ENCODE measurements at regions not wholly inside any gene's neighbourhood (a gene's known extent, or its start where the extent isn't known, plus 50 kb on each side); places are given as distances from the start of the nearest gene placed in this dataset.
"Not testable (repeated sequence)": the region's sequence is repeated elsewhere in the genome, so short reads cannot be mapped to it uniquely, and the experiment has no call there.

GRCh38 chr10:78437998-78438906 is 404.6 kb downstream of the RPS24 start:
- Histone ChIP-seq H3K27ac (ENCODE audit: low read depth in 1 of 3, low read length in 2 of 3) (no peak overlapping the region), H3K9me3 (ENCODE audit: control insufficient read depth in 2 of 2, insufficient read depth in 1 of 2, low read depth in 1 of 2, low read length in 1 of 2) (no peaks in the 10 kb centered on the region), H3K4me3 (ENCODE audit: low read depth in 1 of 3, low read length in 3 of 3) (no peak overlapping the region), H3K4me1 (ENCODE audit: control insufficient read depth in 3 of 3, insufficient read depth in 2 of 3, low read depth in 1 of 3, low read length in 2 of 3) (peaks cover 0 to 11% (median 0%) of the 10 kb centered on the region in 3 donors), H3K36me3 (ENCODE audit: control insufficient read depth in 3 of 3, insufficient read depth in 2 of 3, low read depth in 1 of 3, low read length in 3 of 3) (no peaks in the 10 kb centered on the region), H3K27me3 (ENCODE audit: control insufficient read depth in 3 of 3, insufficient read depth in 3 of 3, low read length in 3 of 3) (no peaks in the 10 kb centered on the region)
- DNase-seq (no peak), FAIRE-seq (no peak)
- WGBS, 3 donors: 64 to 69% (median 68%) methylated on average over 9 of the region's 9 CpGs

GRCh38 chr10:78438907-78439809 is 405.5 kb downstream of the RPS24 start:
- H3K27ac ChIP-seq (ENCODE audit: low read depth in 1 of 3, low read length in 2 of 3): no peak overlapping the region
- H3K4me1 ChIP-seq (ENCODE audit: control insufficient read depth in 3 of 3, insufficient read depth in 2 of 3, low read depth in 1 of 3, low read length in 2 of 3): peaks cover 0 to 11% (median 0%) of the 10 kb centered on the region in 3 donors
- no peaks in the 10 kb centered on the region for H3K9me3 ChIP-seq (ENCODE audit: control insufficient read depth in 2 of 2, insufficient read depth in 1 of 2, low read depth in 1 of 2, low read length in 1 of 2)
- no peaks in the 10 kb centered on the region for H3K36me3 ChIP-seq (ENCODE audit: control insufficient read depth in 3 of 3, insufficient read depth in 2 of 3, low read depth in 1 of 3, low read length in 3 of 3)
- FAIRE-seq: no peak
- no peak for DNase-seq
- 77 to 85% (median 84%) methylated on average over 12 of the region's 12 CpGs for WGBS, 3 donors
- no peak overlapping the region for H3K4me3 ChIP-seq (ENCODE audit: low read depth in 1 of 3, low read length in 3 of 3)
- H3K27me3 ChIP-seq (ENCODE audit: control insufficient read depth in 3 of 3, insufficient read depth in 3 of 3, low read length in 3 of 3): no peaks in the 10 kb centered on the region

GRCh38 chr10:78441010-78441409 is 407.3 kb downstream of the RPS24 start:
- FAIRE-seq (no peak), DNase-seq (no peak)
- Histone ChIP-seq H3K27me3 (ENCODE audit: control insufficient read depth in 3 of 3, insufficient read depth in 3 of 3, low read length in 3 of 3) (no peaks in the 10 kb centered on the region), H3K27ac (ENCODE audit: low read depth in 1 of 3, low read length in 2 of 3) (no peak overlapping the region), H3K36me3 (ENCODE audit: control insufficient read depth in 3 of 3, insufficient read depth in 2 of 3, low read depth in 1 of 3, low read length in 3 of 3) (no peaks in the 10 kb centered on the region), H3K4me3 (ENCODE audit: low read depth in 1 of 3, low read length in 3 of 3) (no peak overlapping the region), H3K4me1 (ENCODE audit: control insufficient read depth in 3 of 3, insufficient read depth in 2 of 3, low read depth in 1 of 3, low read length in 2 of 3) (peaks cover 0 to 7% (median 0%) of the 10 kb centered on the region in 3 donors), H3K9me3 (ENCODE audit: control insufficient read depth in 2 of 2, insufficient read depth in 1 of 2, low read depth in 1 of 2, low read length in 1 of 2) (no peaks in the 10 kb centered on the region)
- WGBS, 3 donors: 87 to 94% (median 93%) methylated on average over 4 of the region's 4 CpGs

GRCh38 chr10:78441694-78442093 is 408.0 kb downstream of the RPS24 start:
- H3K27me3 ChIP-seq (ENCODE audit: control insufficient read depth in 3 of 3, insufficient read depth in 3 of 3, low read length in 3 of 3): no peaks in the 10 kb centered on the region
- H3K4me1 ChIP-seq (ENCODE audit: control insufficient read depth in 3 of 3, insufficient read depth in 2 of 3, low read depth in 1 of 3, low read length in 2 of 3): peaks cover 0 to 3% (median 0%) of the 10 kb centered on the region in 3 donors
- H3K36me3 ChIP-seq (ENCODE audit: control insufficient read depth in 3 of 3, insufficient read depth in 2 of 3, low read depth in 1 of 3, low read length in 3 of 3): no peaks in the 10 kb centered on the region
- FAIRE-seq: no peak
- H3K27ac ChIP-seq (ENCODE audit: low read depth in 1 of 3, low read length in 2 of 3): no peak overlapping the region
- H3K9me3 ChIP-seq (ENCODE audit: control insufficient read depth in 2 of 2, insufficient read depth in 1 of 2, low read depth in 1 of 2, low read length in 1 of 2): no peaks in the 10 kb centered on the region
- no peak overlapping the region for H3K4me3 ChIP-seq (ENCODE audit: low read depth in 1 of 3, low read length in 3 of 3)
- WGBS, 3 donors: 93 to 98% (median 97%) methylated on average over 5 of the region's 5 CpGs
- no peak for DNase-seq

GRCh38 chr10:78442836-78443550 is 409.3 kb downstream of the RPS24 start:
- FAIRE-seq (no peak), DNase-seq (no peak)
- WGBS, 3 donors: 84 to 90% (median 88%) methylated on average over 13 of the region's 13 CpGs
- H3K4me1 ChIP-seq (ENCODE audit: control insufficient read depth in 3 of 3, insufficient read depth in 2 of 3, low read depth in 1 of 3, low read length in 2 of 3): peaks cover 0 to 11% (median 0%) of the 10 kb centered on the region in 3 donors
- no peaks in the 10 kb centered on the region for H3K9me3 ChIP-seq (ENCODE audit: control insufficient read depth in 2 of 2, insufficient read depth in 1 of 2, low read depth in 1 of 2, low read length in 1 of 2)
- no peak overlapping the region for H3K4me3 ChIP-seq (ENCODE audit: low read depth in 1 of 3, low read length in 3 of 3)
- no peaks in the 10 kb centered on the region for H3K36me3 ChIP-seq (ENCODE audit: control insufficient read depth in 3 of 3, insufficient read depth in 2 of 3, low read depth in 1 of 3, low read length in 3 of 3)
- H3K27me3 ChIP-seq (ENCODE audit: control insufficient read depth in 3 of 3, insufficient read depth in 3 of 3, low read length in 3 of 3): no peaks in the 10 kb centered on the region
- H3K27ac ChIP-seq (ENCODE audit: low read depth in 1 of 3, low read length in 2 of 3): no peak overlapping the region

- 79 to 89% (median 86%) methylated on average over 11 of the region's 11 CpGs for WGBS, 3 donors
- Histone ChIP-seq H3K9me3 (ENCODE audit: control insufficient read depth in 2 of 2, insufficient read depth in 1 of 2, low read depth in 1 of 2, low read length in 1 of 2) (no peaks in the 10 kb centered on the region), H3K4me3 (ENCODE audit: low read depth in 1 of 3, low read length in 3 of 3) (no peak overlapping the region), H3K27ac (ENCODE audit: low read depth in 1 of 3, low read length in 2 of 3) (no peak overlapping the region), H3K36me3 (ENCODE audit: control insufficient read depth in 3 of 3, insufficient read depth in 2 of 3, low read depth in 1 of 3, low read length in 3 of 3) (no peaks in the 10 kb centered on the region), H3K4me1 (ENCODE audit: control insufficient read depth in 3 of 3, insufficient read depth in 2 of 3, low read depth in 1 of 3, low read length in 2 of 3) (peaks cover 0 to 8% (median 0%) of the 10 kb centered on the region in 3 donors), H3K27me3 (ENCODE audit: control insufficient read depth in 3 of 3, insufficient read depth in 3 of 3, low read length in 3 of 3) (no peaks in the 10 kb centered on the region)
- DNase-seq (no peak), FAIRE-seq (no peak)
Observed at GRCh38 chr10:78443900-78444571, 410.4 kb downstream of the RPS24 start.

GRCh38 chr10:78444741-78445140 is 411.1 kb downstream of the RPS24 start:
- not testable (repeated sequence) for H3K9me3 ChIP-seq (ENCODE audit: control insufficient read depth in 2 of 2, insufficient read depth in 1 of 2, low read depth in 1 of 2, low read length in 1 of 2); H3K4me3 ChIP-seq (ENCODE audit: low read depth in 1 of 3, low read length in 3 of 3); H3K27me3 ChIP-seq (ENCODE audit: control insufficient read depth in 3 of 3, insufficient read depth in 3 of 3, low read length in 3 of 3); FAIRE-seq; H3K27ac ChIP-seq (ENCODE audit: low read depth in 1 of 3, low read length in 2 of 3); H3K4me1 ChIP-seq (ENCODE audit: control insufficient read depth in 3 of 3, insufficient read depth in 2 of 3, low read depth in 1 of 3, low read length in 2 of 3); DNase-seq; H3K36me3 ChIP-seq (ENCODE audit: control insufficient read depth in 3 of 3, insufficient read depth in 2 of 3, low read depth in 1 of 3, low read length in 3 of 3)
- 68 to 95% (median 81%) methylated on average over 4 of the region's 4 CpGs for WGBS, 3 donors
